T47D (cell line): ENCODE measurements at regions not wholly inside any gene's neighbourhood (a gene's known extent, or its start where the extent isn't known, plus 50 kb on each side); places are given as distances from the start of the nearest gene placed in this dataset.
"Not testable (repeated sequence)": the region's sequence is repeated elsewhere in the genome, so short reads cannot be mapped to it uniquely, and the experiment has no call there.

Source experiments
- DNase-seq, 2 experiments: peaks; one replicate each; pipeline versions ENCODE4 v3.0.0 to v3.0.0-alpha.2; 2011 to 2012; ENCODE audit warnings: low read depth in 1 of 2, low spot score in 1 of 2
- JUND ChIP-seq: IDR thresholded peaks from 2 replicates; pipeline ENCODE4 v1.6.1; 2012; ENCODE audit warnings: low read depth
- in situ Hi-C: cut with HindIII; loops from 2 replicates; pipeline ENCODE4 v1.10.0; 2016; ENCODE audit warnings: low sequenced_read_pairs, low pct_unique_long_range_greater_than_20kb

DNA sequence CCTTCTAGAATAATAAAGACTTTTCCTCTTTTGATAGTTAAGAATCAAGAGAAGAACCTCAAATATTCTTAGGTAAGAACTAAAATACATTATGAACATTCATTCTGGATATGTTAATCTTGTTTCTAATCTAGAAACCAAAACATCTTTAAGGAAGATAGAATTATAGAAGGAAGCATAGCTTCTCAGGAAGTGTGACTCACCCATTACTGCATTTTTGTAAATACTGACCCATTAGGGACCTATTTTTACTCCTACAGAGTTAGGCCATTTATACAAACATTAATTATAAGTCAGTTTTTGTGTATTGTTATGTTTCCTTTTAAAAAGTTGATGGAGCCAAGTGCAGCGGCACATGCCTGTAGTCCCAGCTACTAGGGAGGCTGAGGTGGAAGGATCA lies 147.1 kb downstream of the NUFIP1 start:
- in situ Hi-C loops: no loop called here
- no peak for TF ChIP-seq JUND
- no peak for DNase-seq

DNA sequence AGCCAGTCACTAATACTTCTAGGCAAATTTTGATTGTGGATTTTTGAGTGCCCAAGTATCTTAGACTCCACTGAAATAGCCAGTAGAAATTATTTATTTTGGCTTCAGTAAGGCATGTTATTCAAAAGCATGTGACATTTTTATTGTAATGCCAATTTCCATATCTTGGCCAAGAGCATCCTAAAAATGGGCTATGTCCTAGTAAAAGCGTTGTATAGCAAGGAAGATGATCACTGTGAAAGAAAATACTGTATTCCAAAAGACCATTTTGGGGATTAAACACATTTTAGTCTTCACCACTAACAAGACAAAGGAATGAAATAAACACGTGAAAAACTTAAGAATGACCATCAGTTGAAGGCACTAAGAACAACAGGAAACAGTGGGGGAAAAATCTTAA lies 149.1 kb downstream of the NUFIP1 start:
- in situ Hi-C loops: no loop called here
- no peak for TF ChIP-seq JUND
- DNase-seq: no peak

DNA sequence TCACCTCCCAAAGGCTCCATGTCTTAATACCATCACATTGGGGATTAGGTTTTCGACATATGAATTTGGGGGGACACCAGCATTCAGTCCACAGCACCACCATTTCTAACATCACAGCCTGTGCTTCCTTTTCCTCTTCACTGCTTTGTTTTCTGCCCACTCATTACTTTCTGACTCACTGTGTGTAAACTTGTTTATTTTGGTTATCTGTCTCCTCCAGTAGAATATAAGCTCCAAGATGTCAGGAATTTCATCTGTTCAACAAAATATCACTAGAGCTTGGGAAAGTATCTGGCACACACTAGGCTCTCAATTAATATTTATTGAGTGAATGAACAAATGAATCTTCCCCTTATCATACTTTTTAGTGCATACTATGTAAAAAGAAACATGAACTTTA lies 152.0 kb downstream of the NUFIP1 start:
- no peak for DNase-seq
- in situ Hi-C loops: no loop called here
- no peak for TF ChIP-seq JUND

DNA sequence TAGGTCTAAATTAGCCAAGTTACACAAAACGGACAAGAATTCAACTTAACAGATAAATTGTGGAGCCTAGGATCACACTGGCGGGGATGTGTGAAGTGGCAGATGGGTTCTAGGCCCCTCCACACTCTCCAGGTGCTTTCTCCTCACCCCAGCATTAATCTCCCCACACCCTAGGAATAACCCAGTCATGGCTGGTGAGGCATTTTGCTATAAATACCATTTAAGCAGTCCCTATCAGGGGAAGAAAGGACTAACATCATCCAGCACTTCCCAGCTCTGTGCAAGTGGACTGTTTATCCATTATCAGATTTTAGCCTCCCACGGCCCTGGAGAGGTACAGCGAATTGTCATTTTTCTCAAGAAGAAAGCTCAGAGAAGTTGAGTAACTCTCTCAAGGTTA lies 154.9 kb downstream of the NUFIP1 start:
- DNase-seq: no peak
- TF ChIP-seq JUND: no peak
- in situ Hi-C loops: no loop called here

DNA sequence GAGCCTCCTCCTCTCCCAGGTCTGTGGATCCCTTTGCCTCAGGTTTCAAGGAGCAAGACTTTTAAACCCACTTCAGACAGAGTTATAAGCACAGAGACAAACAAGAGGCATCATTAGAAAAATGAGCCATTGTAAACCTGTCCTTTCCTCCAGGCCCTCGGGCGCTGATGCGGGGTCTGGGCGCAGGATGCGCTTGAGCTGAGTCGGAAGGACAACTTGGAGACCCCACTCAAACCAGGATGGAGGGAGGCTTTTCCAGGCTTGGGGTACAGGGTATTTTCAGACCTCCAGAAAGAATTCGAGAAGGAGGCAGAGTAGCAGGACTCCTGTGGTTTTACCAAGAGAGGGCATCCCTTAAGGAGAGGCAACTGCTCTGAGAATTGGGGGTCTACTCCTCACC lies 155.6 kb downstream of the NUFIP1 start:
- no peak for TF ChIP-seq JUND
- in situ Hi-C loops: no loop called here
- DNase-seq: no peak

DNA sequence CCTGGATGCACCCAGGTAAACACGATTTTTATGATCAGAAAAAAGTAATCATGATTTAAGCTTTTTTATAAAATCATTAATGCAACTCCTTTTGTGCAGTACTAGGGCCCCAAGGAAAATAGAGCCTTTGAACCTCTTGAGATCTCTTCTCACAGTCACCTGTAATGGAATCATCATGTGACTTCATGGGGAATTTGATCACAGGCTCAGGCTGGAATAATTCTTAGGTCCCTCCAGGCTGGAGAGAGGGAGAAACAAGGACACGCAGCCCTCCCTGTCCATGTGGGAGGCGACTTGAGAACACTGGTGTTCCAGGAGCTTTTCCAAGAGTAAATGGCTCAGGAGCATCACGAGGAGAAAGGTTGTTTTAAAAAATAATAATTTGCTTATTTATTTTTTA lies 156.1 kb downstream of the NUFIP1 start:
- in situ Hi-C loops: no loop called here
- TF ChIP-seq JUND: no peak
- no peak for DNase-seq

DNA sequence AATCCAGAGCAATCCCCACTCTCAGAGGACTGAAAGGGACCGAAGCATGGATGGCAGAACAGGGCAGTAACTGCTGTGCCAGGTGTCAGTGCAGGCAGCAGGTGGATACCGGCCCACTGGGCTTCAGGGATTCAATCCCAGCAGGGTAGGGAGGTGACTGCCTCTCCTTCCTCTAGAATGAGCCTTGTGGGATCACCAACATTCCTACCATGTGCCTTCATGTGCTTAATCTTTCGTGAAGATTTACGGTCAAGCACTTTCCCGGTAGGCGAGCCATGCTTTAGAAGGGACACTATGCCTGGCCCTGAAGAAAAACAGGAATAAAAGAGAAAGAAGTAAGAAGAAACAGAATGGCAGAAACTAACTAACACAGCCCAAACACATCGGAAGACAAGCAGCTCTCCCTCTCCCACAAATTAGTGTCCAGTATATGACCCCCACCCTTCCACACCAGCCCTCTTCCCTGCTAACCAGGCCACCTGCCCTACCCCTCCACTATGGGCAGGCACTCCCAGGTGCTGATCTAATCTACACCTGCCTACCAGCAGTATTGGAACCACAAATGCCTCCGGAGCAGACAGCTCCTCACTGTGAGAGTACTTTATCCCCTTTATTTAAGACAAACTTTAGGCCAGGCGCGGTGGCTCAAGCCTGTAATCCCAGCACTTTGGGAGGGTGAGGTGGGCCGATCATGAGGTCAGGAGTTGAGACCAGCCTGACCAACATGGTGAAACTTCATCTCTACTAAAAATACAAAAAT lies 162.5 kb downstream of the NUFIP1 start:
- DNase-seq: no peak
- TF ChIP-seq JUND: no peak
- in situ Hi-C loops: no loop called here

DNA sequence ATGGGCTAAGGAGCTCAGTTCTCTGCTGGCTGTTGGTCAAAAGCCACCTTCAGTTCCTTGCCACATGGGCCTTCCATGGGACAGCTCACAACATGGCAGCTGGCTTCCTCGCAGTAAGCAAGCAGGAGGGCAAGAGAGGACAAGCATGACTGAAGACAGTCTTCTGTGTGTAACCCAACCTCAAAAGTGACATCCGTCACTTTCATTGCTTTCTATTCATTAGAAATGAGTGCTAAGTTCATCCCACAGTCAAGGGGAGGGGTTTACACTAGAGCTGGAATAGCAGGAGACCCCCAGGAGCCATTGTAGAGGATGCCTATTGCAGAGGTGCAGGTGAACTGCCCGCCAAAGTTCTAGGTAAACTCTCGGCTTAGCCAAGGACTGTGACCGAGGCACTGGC lies 163.3 kb downstream of the NUFIP1 start:
- TF ChIP-seq JUND: no peak
- no peak for DNase-seq
- in situ Hi-C loops: no loop called here

DNA sequence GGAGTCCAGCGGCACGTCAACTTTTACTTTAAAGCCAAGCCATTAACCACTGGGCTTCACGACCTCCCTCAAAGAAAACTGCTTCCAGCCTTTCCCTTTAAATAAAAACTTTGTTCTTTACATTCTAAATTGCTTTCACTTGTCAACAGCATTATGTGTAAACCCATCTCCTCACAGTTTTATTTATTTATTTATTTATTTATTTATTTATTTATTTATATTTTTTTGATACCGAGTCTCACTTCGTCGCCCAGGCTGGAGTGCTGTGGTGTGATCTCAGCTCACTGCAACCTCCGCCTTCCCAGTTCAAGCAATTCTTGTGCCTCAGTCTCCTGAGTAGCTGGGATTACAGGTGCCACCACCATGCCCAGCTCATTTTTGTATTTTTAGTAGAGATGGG lies 165.7 kb downstream of the NUFIP1 start:
- in situ Hi-C loops, DNase-seq: not testable (repeated sequence)

DNA sequence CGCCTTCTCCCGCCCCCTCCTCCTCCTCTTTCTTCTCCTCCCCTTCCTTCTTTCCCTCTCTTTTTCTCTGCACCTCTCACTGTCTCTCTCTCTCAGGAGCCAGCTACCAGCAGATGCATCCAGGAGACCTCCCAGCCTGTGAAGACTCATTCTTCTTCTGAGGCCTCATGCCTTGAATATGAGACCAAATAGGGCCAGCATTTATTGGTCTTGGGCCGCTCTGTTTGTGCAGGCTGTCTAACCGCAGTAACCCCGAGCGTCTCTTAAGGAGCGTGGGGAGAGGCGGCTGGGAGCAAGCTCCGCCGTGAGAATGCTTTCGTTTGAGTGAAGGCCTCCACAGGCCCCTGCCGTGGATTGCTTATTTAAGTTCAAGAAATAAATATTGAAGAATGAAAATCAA lies 167.0 kb downstream of the NUFIP1 start:
- in situ Hi-C loops: no loop called here
- DNase-seq: no peak

DNA sequence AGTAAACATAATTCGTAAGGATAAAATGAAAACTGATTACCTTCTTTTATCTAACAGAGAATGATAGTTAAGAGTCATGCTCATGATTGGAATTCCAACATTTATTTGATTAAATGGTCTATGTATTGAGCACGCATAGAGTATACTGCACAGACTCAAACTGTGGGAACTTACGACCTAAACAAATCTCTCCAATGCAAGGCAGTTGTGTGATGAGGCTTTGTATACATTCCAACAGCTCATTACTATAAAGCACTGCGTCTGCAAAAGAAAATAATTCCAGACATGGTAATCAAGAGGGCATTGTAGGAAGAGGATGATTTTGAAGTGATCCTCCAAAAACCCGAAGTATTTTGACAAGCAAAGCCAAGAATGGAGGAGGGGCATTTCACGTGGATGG lies 169.5 kb downstream of the NUFIP1 start:
- TF ChIP-seq JUND: no peak
- in situ Hi-C loops: no loop called here

More for the DNA sequence above, 167.0 kb downstream of the NUFIP1 start:
- TF ChIP-seq JUND: no peak

DNA sequence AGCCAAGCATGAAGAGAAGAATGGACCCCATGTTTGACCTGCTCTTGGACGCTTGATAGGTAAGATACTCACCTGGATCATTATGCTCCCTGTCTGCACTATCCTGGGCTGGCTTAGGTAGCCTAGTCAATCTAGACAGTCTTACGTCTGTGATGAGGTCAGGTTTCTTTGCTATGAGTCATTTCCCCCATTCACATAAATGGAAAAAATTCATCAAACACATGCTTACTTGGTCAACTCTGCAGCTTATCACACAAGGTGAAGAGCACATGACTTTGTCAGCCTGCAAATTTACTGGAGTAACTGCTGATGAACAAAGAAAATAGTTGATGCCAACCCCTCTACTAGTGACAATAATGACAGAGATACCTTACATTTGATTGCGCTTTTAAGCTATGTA lies 170.0 kb downstream of the NUFIP1 start:
- in situ Hi-C loops: no loop called here
- no peak for TF ChIP-seq JUND
- no peak for DNase-seq

More for the DNA sequence above, 169.5 kb downstream of the NUFIP1 start:
- DNase-seq: no peak

DNA sequence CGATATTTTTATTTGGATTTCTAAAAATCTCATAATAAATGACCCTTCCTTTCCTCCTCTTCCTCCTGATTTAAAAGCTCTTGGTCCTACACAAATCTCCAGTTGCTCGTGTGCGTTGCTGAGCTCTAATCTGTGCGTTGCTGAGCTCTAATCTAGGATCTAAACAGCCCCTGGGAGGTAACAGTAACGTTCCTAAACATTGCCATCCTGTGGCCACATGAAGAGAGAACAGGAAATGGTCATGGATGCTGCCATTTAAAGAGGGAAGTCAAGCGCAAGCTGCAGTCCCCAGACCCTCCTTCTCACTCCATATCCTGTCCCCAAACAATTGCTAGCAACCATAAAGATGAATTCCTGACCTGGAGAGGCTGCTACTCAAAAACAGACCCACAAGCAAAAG lies 170.8 kb downstream of the NUFIP1 start:
- DNase-seq: peak; percentile 23 to 60
- TF ChIP-seq JUND: no peak
- in situ Hi-C loops: no loop called here

DNA sequence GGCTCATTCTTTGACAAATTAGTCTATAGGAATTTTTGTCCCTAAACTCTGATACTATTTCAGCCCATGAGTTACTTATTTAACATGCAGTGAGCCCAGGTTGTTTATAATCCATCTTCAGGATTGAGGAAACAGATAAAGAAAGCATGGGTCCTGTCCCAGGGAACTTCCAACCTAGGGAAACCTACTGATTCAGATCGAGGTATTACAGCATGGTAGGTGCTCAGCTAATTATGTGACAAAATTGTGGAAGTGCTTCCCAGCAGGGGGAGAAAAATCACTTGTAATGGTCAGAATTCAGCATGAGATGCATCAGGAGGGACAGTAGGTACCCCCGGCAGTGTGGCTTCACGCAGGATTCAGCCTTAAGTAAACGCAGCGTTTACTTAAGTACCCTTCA lies 171.3 kb downstream of the NUFIP1 start:
- no peak for TF ChIP-seq JUND
- no peak for DNase-seq
- in situ Hi-C loops: no loop called here
